ENCODE measurements at regions not wholly inside any gene's neighbourhood (a gene's known extent, or its start where the extent isn't known, plus 50 kb on each side); places are given as distances from the start of the nearest gene placed in this dataset.

DNA sequence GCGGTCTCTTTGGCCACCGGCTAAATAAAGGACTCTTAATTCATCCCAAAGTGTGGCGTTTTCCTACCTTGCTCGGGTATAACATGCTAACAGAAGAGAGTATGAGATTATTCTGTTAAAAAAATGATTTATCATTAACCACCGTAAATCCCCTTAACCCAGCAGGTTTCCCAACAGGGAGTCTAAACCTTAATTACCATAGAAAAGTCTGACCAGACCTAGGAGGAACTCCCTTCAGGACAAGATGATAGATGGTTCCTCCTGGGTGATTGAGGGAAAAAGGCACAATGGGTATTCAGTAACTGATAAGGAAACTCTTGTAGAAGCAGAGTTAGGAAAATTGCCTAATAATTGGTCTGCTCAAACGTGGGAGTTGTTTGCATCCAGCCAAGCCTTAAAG lies 193.7 kb downstream of the ZNF737 start:
- TF ChIP-seq, protein P1, sequence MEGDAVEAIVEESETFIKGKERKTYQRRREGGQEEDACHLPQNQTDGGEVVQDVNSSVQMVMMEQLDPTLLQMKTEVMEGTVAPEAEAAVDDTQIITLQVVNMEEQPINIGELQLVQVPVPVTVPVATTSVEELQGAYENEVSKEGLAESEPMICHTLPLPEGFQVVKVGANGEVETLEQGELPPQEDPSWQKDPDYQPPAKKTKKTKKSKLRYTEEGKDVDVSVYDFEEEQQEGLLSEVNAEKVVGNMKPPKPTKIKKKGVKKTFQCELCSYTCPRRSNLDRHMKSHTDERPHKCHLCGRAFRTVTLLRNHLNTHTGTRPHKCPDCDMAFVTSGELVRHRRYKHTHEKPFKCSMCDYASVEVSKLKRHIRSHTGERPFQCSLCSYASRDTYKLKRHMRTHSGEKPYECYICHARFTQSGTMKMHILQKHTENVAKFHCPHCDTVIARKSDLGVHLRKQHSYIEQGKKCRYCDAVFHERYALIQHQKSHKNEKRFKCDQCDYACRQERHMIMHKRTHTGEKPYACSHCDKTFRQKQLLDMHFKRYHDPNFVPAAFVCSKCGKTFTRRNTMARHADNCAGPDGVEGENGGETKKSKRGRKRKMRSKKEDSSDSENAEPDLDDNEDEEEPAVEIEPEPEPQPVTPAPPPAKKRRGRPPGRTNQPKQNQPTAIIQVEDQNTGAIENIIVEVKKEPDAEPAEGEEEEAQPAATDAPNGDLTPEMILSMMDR (IDR thresholded peaks at IDR 0.05 in 8 of 11, conservative IDR thresholded peaks at IDR 0.05 in 3 of 11) = no peak
- TF ChIP-seq POLR2AphosphoS5 (IDR thresholded peaks at IDR 0.05) = no peak
